Naive thymus-derived CD8-positive, alpha-beta T cell (primary cell): ENCODE measurements at regions not wholly inside any gene's neighbourhood (a gene's known extent, or its start where the extent isn't known, plus 50 kb on each side); places are given as distances from the start of the nearest gene placed in this dataset.

ENCODE experiments used
- ATAC-seq, 2 donors: fragments of 150-1000 bp; cut with Tn5 transposase in 1 of 2; sonication (Bioruptor Pico), chemical (Tn5 transposase) in 1 of 2; 1 replicate in 1 of 2; 2 replicates in 1 of 2; pipeline ENCODE4 v1.10.0; 2021; ENCODE audit warnings: mild to moderate bottlenecking in 2 of 2, moderate library complexity in 2 of 2
- POLR2A ChIA-PET: fragments of 350-600 bp; sonication (Branson Sonifier 250); formaldehyde crosslinking; loops from one replicate; lab custom pipeline; 2021; ENCODE audit warnings: antibody characterized with exemption; lab: Charles Lee
- DNase-seq, 10 donors: peaks; one replicate each; pipeline versions ENCODE4 v3.0.0 to v3.0.0-alpha.2; 2020 to 2022
- H3K27ac Mint-ChIP-seq, 10 donors: one replicate each; pipeline ENCODE4 v1.8.0; 2020 to 2022; ENCODE audit warnings: mild to moderate bottlenecking in 10 of 10, mixed read lengths in 10 of 10, moderate library complexity in 4 of 10, inconsistent platforms in 1 of 10
- H3K27me3 Mint-ChIP-seq, 5 donors: one replicate each; pipeline ENCODE4 v1.8.0; 2021 to 2022; ENCODE audit warnings: mixed read lengths in 5 of 5
- H3K36me3 Mint-ChIP-seq, 3 donors: one replicate each; pipeline ENCODE4 v1.8.0; 2020 to 2022; ENCODE audit warnings: mixed read lengths in 3 of 3, mild to moderate bottlenecking in 2 of 3, inconsistent platforms in 1 of 3
- H3K4me1 Mint-ChIP-seq, 4 donors: one replicate each; pipeline ENCODE4 v1.8.0; 2021 to 2022; ENCODE audit warnings: mixed read lengths in 4 of 4
- H3K4me3 Mint-ChIP-seq, 10 donors: one replicate each; pipeline ENCODE4 v1.8.0; 2020 to 2022; ENCODE audit warnings: mild to moderate bottlenecking in 10 of 10, mixed read lengths in 10 of 10, moderate library complexity in 6 of 10, inconsistent platforms in 1 of 10
- H3K9me3 Mint-ChIP-seq, 9 donors: one replicate each; pipeline ENCODE4 v1.8.0; 2020 to 2022; ENCODE audit warnings: mixed read lengths in 9 of 9, mild to moderate bottlenecking in 3 of 9, inconsistent platforms in 1 of 9, moderate library complexity in 1 of 9

DNA sequence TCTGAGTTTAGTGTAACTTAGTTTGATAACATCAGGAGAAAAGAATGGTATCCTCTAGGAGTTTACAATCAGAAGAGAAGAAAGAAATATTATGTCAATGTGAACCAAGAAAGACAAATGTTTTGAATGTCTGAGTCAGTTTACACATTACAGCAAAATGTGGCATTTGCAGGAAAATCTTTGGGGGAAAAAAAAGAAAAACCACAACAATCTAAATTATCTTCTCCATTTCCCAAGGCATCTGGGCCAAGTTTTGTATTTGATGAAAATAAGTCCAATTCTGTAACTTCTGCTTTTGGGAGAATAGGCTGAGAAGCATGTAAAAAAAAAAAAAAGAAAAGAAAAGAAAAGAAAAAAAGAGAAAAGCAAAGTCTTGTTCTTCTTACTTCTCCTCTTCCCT, 58.8 kb upstream of the FLRT2 start:
- DNase-seq (no peak), ATAC-seq (no peak)
- Mint-ChIP-seq H3K9me3 (no peaks in the 10 kb centered on the region), H3K27ac (no peak overlapping the region), H3K4me3 (no peak overlapping the region), H3K36me3 (no peaks in the 10 kb centered on the region), H3K27me3 (peaks cover 0 to 1% (median 0%) of the 10 kb centered on the region in 5 donors), H3K4me1 (no peaks in the 10 kb centered on the region)
- POLR2A ChIA-PET = no interaction called here

DNA sequence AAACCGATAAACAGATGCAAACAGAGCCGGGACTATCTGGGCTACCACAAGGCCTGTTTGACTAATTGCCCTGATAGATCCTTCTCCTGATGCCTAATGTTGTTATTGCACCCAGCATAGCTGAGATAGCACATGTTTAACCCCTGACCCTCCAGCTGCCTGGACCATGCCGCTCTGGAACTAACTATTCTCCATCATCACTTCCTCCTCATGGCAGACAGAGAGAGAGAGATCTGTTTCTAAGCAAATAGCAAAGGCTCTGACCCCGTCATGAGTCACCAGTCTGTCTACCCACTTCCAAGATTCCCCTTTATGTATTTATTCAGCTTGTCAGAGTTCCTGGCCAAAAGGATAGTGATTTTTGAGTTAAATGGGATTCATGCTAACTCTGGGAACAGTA, 58.2 kb upstream of the FLRT2 start:
- no peaks in the 10 kb centered on the region for H3K36me3 Mint-ChIP-seq
- H3K4me1 Mint-ChIP-seq = no peaks in the 10 kb centered on the region
- peaks cover 0 to 1% (median 0%) of the 10 kb centered on the region in 5 donors for H3K27me3 Mint-ChIP-seq
- H3K4me3 Mint-ChIP-seq = no peak overlapping the region
- no peaks in the 10 kb centered on the region for H3K9me3 Mint-ChIP-seq
- POLR2A ChIA-PET = no interaction called here
- DNase-seq = no peak
- no peak for ATAC-seq
- no peak overlapping the region for H3K27ac Mint-ChIP-seq

DNA sequence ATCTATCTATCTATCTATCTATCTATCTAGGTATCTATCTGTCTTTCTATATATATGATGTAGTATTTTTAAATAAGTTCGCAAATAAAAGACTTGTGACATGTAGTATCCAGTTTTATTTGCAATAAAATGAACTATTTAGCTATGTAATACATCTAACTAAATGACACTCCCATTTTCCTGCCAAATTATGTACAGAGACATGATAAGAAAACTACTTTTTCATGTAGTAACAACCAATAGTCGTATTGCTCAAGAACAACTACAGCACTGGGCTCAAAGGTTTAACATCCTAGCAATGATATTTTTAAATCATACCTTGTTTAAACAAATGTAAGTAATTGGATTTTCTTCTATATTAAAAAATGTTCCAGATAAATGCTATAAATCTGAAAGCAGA, 55.5 kb upstream of the FLRT2 start:
- no peaks in the 10 kb centered on the region for H3K4me1 Mint-ChIP-seq
- no peaks in the 10 kb centered on the region for H3K36me3 Mint-ChIP-seq
- no peaks in the 10 kb centered on the region for H3K9me3 Mint-ChIP-seq
- peaks cover 0 to 4% (median 0%) of the 10 kb centered on the region in 5 donors for H3K27me3 Mint-ChIP-seq
- ATAC-seq = no peak
- no peak overlapping the region for H3K27ac Mint-ChIP-seq
- DNase-seq = no peak
- POLR2A ChIA-PET = no interaction called here
- H3K4me3 Mint-ChIP-seq = no peak overlapping the region

DNA sequence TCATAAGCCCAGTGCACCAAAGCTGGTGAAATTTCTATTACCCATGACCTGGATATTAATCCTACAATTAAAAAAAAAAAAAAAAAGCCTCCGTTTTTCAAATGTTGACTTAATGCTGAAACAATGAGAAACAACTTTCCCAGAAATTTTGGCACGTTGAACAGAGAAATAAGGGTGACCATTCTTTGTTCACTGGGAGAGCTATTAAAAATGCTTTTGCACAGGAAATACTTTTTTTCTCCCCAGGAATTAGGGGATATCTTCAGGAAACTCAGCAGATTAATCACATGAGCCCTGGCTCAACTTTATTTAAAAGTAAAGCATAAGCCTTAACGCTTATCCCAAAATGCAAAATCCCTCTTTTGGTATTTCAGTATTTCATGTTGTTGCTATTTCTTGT, 54.8 kb upstream of the FLRT2 start:
- POLR2A ChIA-PET = no interaction called here
- ATAC-seq (no peak), DNase-seq (no peak)
- Mint-ChIP-seq H3K36me3 (no peaks in the 10 kb centered on the region), H3K27ac (no peak overlapping the region), H3K9me3 (no peaks in the 10 kb centered on the region), H3K4me1 (no peaks in the 10 kb centered on the region), H3K4me3 (no peak overlapping the region), H3K27me3 (peaks cover 0 to 4% (median 0%) of the 10 kb centered on the region in 5 donors)

DNA sequence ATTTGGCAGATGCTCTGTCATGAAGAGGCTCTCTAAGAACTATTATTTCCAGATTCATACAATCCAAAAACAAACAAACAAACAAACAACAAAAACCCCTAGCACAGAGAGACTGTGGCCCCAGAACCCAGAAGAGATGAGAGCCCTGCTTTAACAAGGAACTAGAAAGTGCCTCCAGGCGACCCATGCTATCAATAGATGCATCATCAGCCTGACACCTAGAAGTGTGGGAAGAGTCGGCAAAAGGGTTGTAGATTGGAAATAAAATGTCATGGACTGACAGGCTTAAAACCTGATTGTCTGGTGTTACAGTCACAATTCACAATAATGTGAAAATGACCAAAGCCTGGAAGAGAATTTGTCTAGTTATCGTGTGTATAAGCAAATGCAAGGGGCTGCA, 50.6 kb upstream of the FLRT2 start:
- Mint-ChIP-seq H3K27me3 (peaks cover 0 to 4% (median 0%) of the 10 kb centered on the region in 5 donors), H3K4me1 (no peaks in the 10 kb centered on the region), H3K27ac (no peak overlapping the region), H3K9me3 (no peaks in the 10 kb centered on the region), H3K36me3 (no peaks in the 10 kb centered on the region), H3K4me3 (no peak overlapping the region)
- POLR2A ChIA-PET = no interaction called here
- no peak for ATAC-seq
- no peak for DNase-seq

DNA sequence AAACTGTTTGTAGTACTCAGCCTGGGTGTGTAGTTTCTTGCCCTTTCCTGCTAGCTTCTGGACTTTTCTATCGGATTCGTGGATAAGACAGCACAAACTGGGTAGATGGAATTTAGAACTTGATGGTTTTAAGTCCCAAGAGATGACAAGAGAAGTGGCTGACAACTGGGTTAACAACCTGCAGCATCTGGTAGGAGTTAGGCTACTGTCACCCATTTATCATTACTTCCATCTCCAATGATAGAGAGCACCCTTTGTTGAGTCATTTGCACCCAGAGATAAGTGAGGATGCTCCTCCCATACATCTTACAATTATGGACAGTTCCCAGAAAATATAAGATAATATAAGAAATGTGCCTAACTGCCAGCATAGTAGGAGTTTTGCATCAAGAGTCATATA, 50.2 kb upstream of the FLRT2 start:
- Mint-ChIP-seq H3K9me3 (no peaks in the 10 kb centered on the region), H3K4me1 (no peaks in the 10 kb centered on the region), H3K36me3 (no peaks in the 10 kb centered on the region), H3K27ac (no peak overlapping the region), H3K27me3 (peaks cover 0 to 4% (median 0%) of the 10 kb centered on the region in 5 donors), H3K4me3 (no peak overlapping the region)
- ATAC-seq = no peak
- no peak for DNase-seq
- POLR2A ChIA-PET = no interaction called here
